ENCODE measurements at regions not wholly inside any gene's neighbourhood (a gene's known extent, or its start where the extent isn't known, plus 50 kb on each side); places are given as distances from the start of the nearest gene placed in this dataset.

- no peaks in the 10 kb centered on the region for H3K36me3 ChIP-seq (ENCODE audit: control insufficient read depth, insufficient read depth, low read length)
- intact Hi-C loops (cut with micrococcal nuclease) = no loop called here
- H3K9me3 ChIP-seq (ENCODE audit: control insufficient read depth, insufficient read depth, low read length) = peaks cover 7% of the 10 kb centered on the region
- Mint-ChIP-seq H3K36me3 (no peaks in the 10 kb centered on the region), H3K27me3 (ENCODE audit: low read depth in 2 of 2) (no peaks in the 10 kb centered on the region), H3K4me1 (no peaks in the 10 kb centered on the region), H3K4me3 (no peak overlapping the region), H3K9me3 (peaks cover 14 to 22% of the 10 kb centered on the region in 2 donors), H3K27ac (no peak overlapping the region)
- TF ChIP-seq CTCF (IDR thresholded peaks at IDR 0.05) = no peak
- no peaks in the 10 kb centered on the region for H3K4me1 ChIP-seq (ENCODE audit: control insufficient read depth, insufficient read depth, low read length)
- DNase-seq (no peak), ATAC-seq (no peak)
- no peak overlapping the region for H3K27ac ChIP-seq (ENCODE audit: low read length)
- H3K27me3 ChIP-seq (ENCODE audit: control insufficient read depth, insufficient read depth, low read length) = no peaks in the 10 kb centered on the region
- WGBS (ENCODE audit: insufficient coverage) = 47% methylated on average over 7 of the region's 7 CpGs
- no peak overlapping the region for H3K4me3 ChIP-seq (ENCODE audit: low read length)
Measured at GRCh38 chr16:62610291-62610690, 574.1 kb upstream of the CDH8 start.

GRCh38 chr16:62602790-62603189, 566.6 kb upstream of the CDH8 start:
- Histone ChIP-seq H3K4me1 (ENCODE audit: control insufficient read depth, insufficient read depth, low read length) (no peaks in the 10 kb centered on the region), H3K36me3 (ENCODE audit: control insufficient read depth, insufficient read depth, low read length) (no peaks in the 10 kb centered on the region), H3K27me3 (ENCODE audit: control insufficient read depth, insufficient read depth, low read length) (no peaks in the 10 kb centered on the region), H3K27ac (ENCODE audit: low read length) (no peak overlapping the region), H3K9me3 (ENCODE audit: control insufficient read depth, insufficient read depth, low read length) (peaks cover 5% of the 10 kb centered on the region), H3K4me3 (ENCODE audit: low read length) (no peak overlapping the region)
- no peak for TF ChIP-seq CTCF (IDR thresholded peaks at IDR 0.05)
- peaks cover 6% of the 10 kb centered on the region for H3K36me3 Mint-ChIP-seq
- WGBS (ENCODE audit: insufficient coverage) = 72% methylated on average over 3 of the region's 3 CpGs
- no peaks in the 10 kb centered on the region for H3K27me3 Mint-ChIP-seq (ENCODE audit: low read depth in 2 of 2)
- no peak for DNase-seq
- intact Hi-C loops (cut with micrococcal nuclease) = no loop called here
- no peak overlapping the region for H3K27ac Mint-ChIP-seq
- H3K4me3 Mint-ChIP-seq = no peak overlapping the region
- H3K9me3 Mint-ChIP-seq = peaks cover 15 to 31% of the 10 kb centered on the region in 2 donors
- no peaks in the 10 kb centered on the region for H3K4me1 Mint-ChIP-seq
- no peak for ATAC-seq

GRCh38 chr16:62597875-62598274, 561.6 kb upstream of the CDH8 start:
- Mint-ChIP-seq H3K27me3 (ENCODE audit: low read depth in 2 of 2) (no peaks in the 10 kb centered on the region), H3K36me3 (no peaks in the 10 kb centered on the region), H3K4me1 (no peaks in the 10 kb centered on the region), H3K9me3 (peaks cover 15 to 43% of the 10 kb centered on the region in 2 donors), H3K4me3 (no peak overlapping the region), H3K27ac (no peak overlapping the region)
- TF ChIP-seq CTCF (IDR thresholded peaks at IDR 0.05) = no peak
- Histone ChIP-seq H3K4me1 (ENCODE audit: control insufficient read depth, insufficient read depth, low read length) (no peaks in the 10 kb centered on the region), H3K4me3 (ENCODE audit: low read length) (no peak overlapping the region), H3K27me3 (ENCODE audit: control insufficient read depth, insufficient read depth, low read length) (no peaks in the 10 kb centered on the region), H3K36me3 (ENCODE audit: control insufficient read depth, insufficient read depth, low read length) (no peaks in the 10 kb centered on the region), H3K9me3 (ENCODE audit: control insufficient read depth, insufficient read depth, low read length) (peaks cover 5% of the 10 kb centered on the region), H3K27ac (ENCODE audit: low read length) (no peak overlapping the region)
- DNase-seq (no peak), ATAC-seq (no peak)
- intact Hi-C loops (cut with micrococcal nuclease) = no loop called here

- H3K9me3 ChIP-seq (ENCODE audit: control insufficient read depth, insufficient read depth, low read length) = peaks cover 7% of the 10 kb centered on the region
- WGBS (ENCODE audit: insufficient coverage) = no CpG with 5 or more reads among the region's 1 CpG
- H3K27ac ChIP-seq (ENCODE audit: low read length) = no peak overlapping the region
- Mint-ChIP-seq H3K27me3 (ENCODE audit: low read depth in 2 of 2) (no peaks in the 10 kb centered on the region), H3K4me1 (no peaks in the 10 kb centered on the region), H3K36me3 (no peaks in the 10 kb centered on the region), H3K27ac (no peak overlapping the region), H3K4me3 (no peak overlapping the region), H3K9me3 (peaks cover 11 to 35% of the 10 kb centered on the region in 2 donors)
- H3K4me3 ChIP-seq (ENCODE audit: low read length) = no peak overlapping the region
- H3K4me1 ChIP-seq (ENCODE audit: control insufficient read depth, insufficient read depth, low read length) = no peaks in the 10 kb centered on the region
- no peak for DNase-seq
- no peak for TF ChIP-seq CTCF (IDR thresholded peaks at IDR 0.05)
- intact Hi-C loops (cut with micrococcal nuclease) = no loop called here
- no peaks in the 10 kb centered on the region for H3K27me3 ChIP-seq (ENCODE audit: control insufficient read depth, insufficient read depth, low read length)
- no peak for ATAC-seq
- no peaks in the 10 kb centered on the region for H3K36me3 ChIP-seq (ENCODE audit: control insufficient read depth, insufficient read depth, low read length)
Measured at GRCh38 chr16:62596584-62596983, 560.3 kb upstream of the CDH8 start.

Measured in natural killer cell (primary cell).